ENCODE measurements at regions not wholly inside any gene's neighbourhood (a gene's known extent, or its start where the extent isn't known, plus 50 kb on each side); places are given as distances from the start of the nearest gene placed in this dataset.

- H3K27ac Mint-ChIP-seq: no peak overlapping the region
- H3K36me3 Mint-ChIP-seq (ENCODE audit: low read depth): no peaks in the 10 kb centered on the region
- no peak for TF ChIP-seq CTCF (IDR thresholded peaks at IDR 0.05)
- H3K4me1 Mint-ChIP-seq: peaks cover 35% of the 10 kb centered on the region
- peaks cover 19% of the 10 kb centered on the region for H3K27me3 Mint-ChIP-seq (ENCODE audit: low read depth, poor library complexity)
- no peak overlapping the region for H3K4me3 Mint-ChIP-seq
- no peaks in the 10 kb centered on the region for H3K9me3 Mint-ChIP-seq
- DNase-seq: no peak
These were observed 94.4 kb upstream of the LDAH start for GRCh38 chr2:20917287-20917660.

GRCh38 chr2:20916604-20917286, 93.8 kb upstream of the LDAH start:
- H3K36me3 Mint-ChIP-seq (ENCODE audit: low read depth): no peaks in the 10 kb centered on the region
- peaks cover 19% of the 10 kb centered on the region for H3K27me3 Mint-ChIP-seq (ENCODE audit: low read depth, poor library complexity)
- no peak for DNase-seq
- peaks cover 4% of the 10 kb centered on the region for H3K9me3 Mint-ChIP-seq
- TF ChIP-seq CTCF (IDR thresholded peaks at IDR 0.05): no peak
- no peak overlapping the region for H3K27ac Mint-ChIP-seq
- peaks cover 39% of the 10 kb centered on the region for H3K4me1 Mint-ChIP-seq
- no peak overlapping the region for H3K4me3 Mint-ChIP-seq

- H3K4me1 Mint-ChIP-seq: peaks cover 39% of the 10 kb centered on the region
- no peak overlapping the region for H3K27ac Mint-ChIP-seq
- no peak for DNase-seq
- H3K36me3 Mint-ChIP-seq (ENCODE audit: low read depth): no peaks in the 10 kb centered on the region
- peaks cover 16% of the 10 kb centered on the region for H3K27me3 Mint-ChIP-seq (ENCODE audit: low read depth, poor library complexity)
- peaks cover 15% of the 10 kb centered on the region for H3K9me3 Mint-ChIP-seq
- TF ChIP-seq CTCF (IDR thresholded peaks at IDR 0.05): no peak
- H3K4me3 Mint-ChIP-seq: no peak overlapping the region
These were observed 92.4 kb upstream of the LDAH start for GRCh38 chr2:20915271-20915670.

GRCh38 chr2:20914771-20915170, 91.9 kb upstream of the LDAH start:
- Mint-ChIP-seq H3K27ac (no peak overlapping the region), H3K27me3 (ENCODE audit: low read depth, poor library complexity) (peaks cover 16% of the 10 kb centered on the region), H3K9me3 (peaks cover 20% of the 10 kb centered on the region), H3K4me3 (no peak overlapping the region), H3K4me1 (peaks cover 39% of the 10 kb centered on the region), H3K36me3 (ENCODE audit: low read depth) (no peaks in the 10 kb centered on the region)
- TF ChIP-seq CTCF (IDR thresholded peaks at IDR 0.05): no peak
- DNase-seq: no peak

GRCh38 chr2:20914087-20914486, 91.2 kb upstream of the LDAH start:
- no peak for TF ChIP-seq CTCF (IDR thresholded peaks at IDR 0.05)
- no peaks in the 10 kb centered on the region for H3K36me3 Mint-ChIP-seq (ENCODE audit: low read depth)
- DNase-seq: no peak
- H3K4me3 Mint-ChIP-seq: no peak overlapping the region
- peaks cover 34% of the 10 kb centered on the region for H3K4me1 Mint-ChIP-seq
- H3K9me3 Mint-ChIP-seq: peaks cover 22% of the 10 kb centered on the region
- H3K27ac Mint-ChIP-seq: no peak overlapping the region
- peaks cover 13% of the 10 kb centered on the region for H3K27me3 Mint-ChIP-seq (ENCODE audit: low read depth, poor library complexity)

GRCh38 chr2:20913491-20913890, 90.6 kb upstream of the LDAH start:
- no peak for DNase-seq
- H3K36me3 Mint-ChIP-seq (ENCODE audit: low read depth): no peaks in the 10 kb centered on the region
- TF ChIP-seq CTCF (IDR thresholded peaks at IDR 0.05): no peak
- peaks cover 28% of the 10 kb centered on the region for H3K4me1 Mint-ChIP-seq
- no peak overlapping the region for H3K27ac Mint-ChIP-seq
- H3K4me3 Mint-ChIP-seq: no peak overlapping the region
- peaks cover 26% of the 10 kb centered on the region for H3K9me3 Mint-ChIP-seq
- H3K27me3 Mint-ChIP-seq (ENCODE audit: low read depth, poor library complexity): peaks cover 12% of the 10 kb centered on the region

All from nephron progenitor cell (in vitro differentiated cells).